ENCODE measurements at regions not wholly inside any gene's neighbourhood (a gene's known extent, or its start where the extent isn't known, plus 50 kb on each side); places are given as distances from the start of the nearest gene placed in this dataset.

DNA sequence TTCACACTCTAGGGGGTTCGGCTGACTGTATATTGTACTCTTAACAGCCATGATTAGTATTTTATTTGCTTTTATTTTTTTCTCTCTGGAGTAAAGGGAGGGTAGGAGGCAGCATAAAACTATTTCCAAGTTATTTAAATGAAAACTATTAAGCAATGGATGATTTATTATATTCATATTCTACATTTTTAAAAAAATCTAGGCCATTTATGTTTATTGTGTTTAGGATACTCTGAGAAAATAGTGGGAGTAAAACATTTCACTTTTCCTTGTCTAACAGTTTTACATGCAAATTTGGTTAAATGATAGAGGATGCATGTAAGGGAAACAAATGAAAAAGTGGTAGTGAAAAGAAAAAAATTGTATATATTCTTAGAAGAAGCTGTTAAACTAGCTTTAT lies 276.3 kb downstream of the GAS1 start:
- TF ChIP-seq, protein P1, sequence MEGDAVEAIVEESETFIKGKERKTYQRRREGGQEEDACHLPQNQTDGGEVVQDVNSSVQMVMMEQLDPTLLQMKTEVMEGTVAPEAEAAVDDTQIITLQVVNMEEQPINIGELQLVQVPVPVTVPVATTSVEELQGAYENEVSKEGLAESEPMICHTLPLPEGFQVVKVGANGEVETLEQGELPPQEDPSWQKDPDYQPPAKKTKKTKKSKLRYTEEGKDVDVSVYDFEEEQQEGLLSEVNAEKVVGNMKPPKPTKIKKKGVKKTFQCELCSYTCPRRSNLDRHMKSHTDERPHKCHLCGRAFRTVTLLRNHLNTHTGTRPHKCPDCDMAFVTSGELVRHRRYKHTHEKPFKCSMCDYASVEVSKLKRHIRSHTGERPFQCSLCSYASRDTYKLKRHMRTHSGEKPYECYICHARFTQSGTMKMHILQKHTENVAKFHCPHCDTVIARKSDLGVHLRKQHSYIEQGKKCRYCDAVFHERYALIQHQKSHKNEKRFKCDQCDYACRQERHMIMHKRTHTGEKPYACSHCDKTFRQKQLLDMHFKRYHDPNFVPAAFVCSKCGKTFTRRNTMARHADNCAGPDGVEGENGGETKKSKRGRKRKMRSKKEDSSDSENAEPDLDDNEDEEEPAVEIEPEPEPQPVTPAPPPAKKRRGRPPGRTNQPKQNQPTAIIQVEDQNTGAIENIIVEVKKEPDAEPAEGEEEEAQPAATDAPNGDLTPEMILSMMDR (conservative IDR thresholded peaks at IDR 0.05; ENCODE audit: low read length), result no peak
- no peak for TF ChIP-seq EZH2phosphoT487 (IDR thresholded peaks at IDR 0.05; ENCODE audit: borderline replicate concordance)

All from Loucy (cell line).